K562 (cell line): ENCODE measurements at regions not wholly inside any gene's neighbourhood (a gene's known extent, or its start where the extent isn't known, plus 50 kb on each side); places are given as distances from the start of the nearest gene placed in this dataset.
A peak's percentile ranks its signal among the peaks of the same experiment; 100 is the strongest.

Source experiments
- ATAC-seq: fragments of 200-7000 bp; cut with Tn5 transposase; 3 replicates; pipeline ENCODE4 v1.9.1; 2020; ENCODE audit warnings: moderate library complexity
- BruUV-seq: library from RNA; stranded (reverse); fragments of 400-500 nt; replicated peaks from 2 replicates; lab custom pipeline; 2021; lab: Mats Ljungman, UMichigan
- CTCF ChIA-PET: fragments of 300-600 bp; formaldehyde crosslinking; extraction: SDS; loops from one replicate; lab custom pipeline; 2021; ENCODE audit warnings: low intra/inter-chr PET ratio; lab: Yijun Ruan, JAX
- POLR2A ChIA-PET: fragments of 300-600, 350-650 bp; sonication (Branson Sonifier 250); formaldehyde crosslinking; extraction: SDS; loops from one replicate; lab custom pipeline; 2021; ENCODE audit warnings: antibody characterized with exemption, inconsistent platforms; lab: Yijun Ruan, JAX
- DNase-seq, 4 experiments: peaks; one replicate each; pipeline versions ENCODE4 v3.0.0 to v3.0.0-alpha.2; 2011 to 2018; ENCODE audit warnings: low spot score in 3 of 4, mixed read lengths in 3 of 4; ENCODE audit errors: extremely low read depth in 1 of 4
- FAIRE-seq: peaks from 2 replicates; lab custom pipeline; 2011; peaks lifted over from hg19 to GRCh38; lab: Jason Lieb, UNC
- H2AFZ ChIP-seq: 2 replicates; pipeline ENCODE4 v1.6.0; 2011; ENCODE audit warnings: low read depth, low read length, control low read depth, inconsistent platforms
- H3K27ac ChIP-seq: fragments of 200-600 bp; 3 replicates; pipeline ENCODE4 v1.8.0; 2011; ENCODE audit warnings: low read depth, mild to moderate bottlenecking, control low read depth, inconsistent platforms, low read length, moderate library complexity, mixed read lengths; ENCODE audit errors: extremely low read depth
- H3K27me3 ChIP-seq, 2 experiments: fragments of 300-600 bp in 1 of 2; 2 replicates in 1 of 2; 3 replicates in 1 of 2; pipeline versions ENCODE4 v1.6.0 to v1.8.0; 2011; ENCODE audit warnings: inconsistent platforms in 2 of 2, low read length in 2 of 2, mild to moderate bottlenecking in 1 of 2, mixed read lengths in 1 of 2, moderate library complexity in 1 of 2; ENCODE audit not compliant: control insufficient read depth in 2 of 2, insufficient read depth in 2 of 2
- H3K36me3 ChIP-seq: fragments of 300-600 bp; 3 replicates; pipeline ENCODE4 v1.8.0; 2011; ENCODE audit warnings: mild to moderate bottlenecking, low read length, inconsistent platforms; ENCODE audit not compliant: control insufficient read depth, insufficient read depth
- H3K4me1 ChIP-seq, 2 experiments: fragments of 200-600 bp in 1 of 2; replicated peaks in 1 of 2; 2 replicates in 1 of 2; 3 replicates in 1 of 2; pipeline versions ENCODE4 v1.5.1 to v1.8.0; 2011; ENCODE audit warnings: inconsistent platforms in 2 of 2, low read length in 2 of 2, mild to moderate bottlenecking in 1 of 2, mixed read lengths in 1 of 2, moderate library complexity in 1 of 2; ENCODE audit not compliant: control insufficient read depth in 2 of 2, insufficient read depth in 2 of 2
- H3K4me2 ChIP-seq: 2 replicates; pipeline ENCODE4 v1.6.1; 2011; ENCODE audit warnings: low read length, control low read depth, inconsistent platforms, mixed read lengths; ENCODE audit not compliant: insufficient read depth
- H3K4me3 ChIP-seq: fragments of 200-600 bp; sonication (generic), shearing (Covaris generic); 2 replicates; pipeline ENCODE4 v1.5.1; 2016; ENCODE audit warnings: control low read depth, inconsistent platforms
- H3K79me2 ChIP-seq: fragments of 200-600 bp; 3 replicates; pipeline ENCODE4 v1.8.0; 2011; ENCODE audit warnings: low read length, inconsistent platforms; ENCODE audit not compliant: control insufficient read depth, insufficient read depth
- H3K9ac ChIP-seq, 2 experiments: 2 replicates each; pipeline versions ENCODE4 v1.6.0 to v1.6.1; 2011; ENCODE audit warnings: low read depth in 2 of 2, low read length in 2 of 2, control low read depth in 1 of 2, inconsistent platforms in 1 of 2, mild to moderate bottlenecking in 1 of 2, mixed read lengths in 1 of 2; ENCODE audit not compliant: insufficient read depth in 1 of 2
- H3K9me1 ChIP-seq: one replicate; pipeline ENCODE4 v1.6.0; 2011; ENCODE audit warnings: inconsistent platforms, mild to moderate bottlenecking, low read length, moderate library complexity; ENCODE audit not compliant: control insufficient read depth, insufficient read depth
- H3K9me3 ChIP-seq: replicated peaks from 2 replicates; pipeline ENCODE4 v1.5.1; 2011; ENCODE audit warnings: low read depth, low read length, inconsistent platforms; ENCODE audit not compliant: control insufficient read depth, insufficient read depth
- H4K20me1 ChIP-seq: replicated peaks from 2 replicates; pipeline ENCODE4 v1.6.1; 2011; ENCODE audit warnings: low read length, inconsistent platforms, mixed read lengths; ENCODE audit not compliant: control insufficient read depth, insufficient read depth
- ELF4 ChIP-seq: fragments of 450-650 bp; formaldehyde crosslinking; IDR thresholded peaks from 2 replicates; pipeline ENCODE4 v1.4.0; 2022; ENCODE audit warnings: missing genetic modification characterization
- ETV1 ChIP-seq: fragments of 450-650 bp; conservative IDR thresholded peaks from 2 replicates; pipeline ENCODE4 v1.6.1; 2016; ENCODE audit warnings: missing genetic modification characterization, control low read depth, low read depth, missing compliant biosample characterization
- FUS ChIP-seq: fragments of 200-400 bp; formaldehyde crosslinking; optimal IDR thresholded peaks from 2 replicates; pipeline ENCODE3; 2017; ENCODE audit warnings: low read depth, low read length
- KLF13 ChIP-seq: fragments of 450-650 bp; IDR thresholded peaks from 2 replicates; pipeline ENCODE4 v1.6.1; 2016; ENCODE audit warnings: missing genetic modification characterization, low read depth, mild to moderate bottlenecking, missing compliant biosample characterization, moderate library complexity, borderline replicate concordance
- TCFL5 ChIP-seq: fragments of 250-450 bp; sonication (Bioruptor Pico); conservative IDR thresholded peaks from 2 replicates; pipeline ENCODE4 v1.6.1; 2021; ENCODE audit warnings: mild to moderate bottlenecking, moderate library complexity, matching md5 sums
- ZNF282 ChIP-seq: sonication (generic); formaldehyde crosslinking; IDR thresholded peaks from 2 replicates; pipeline ENCODE4 v1.8.1; 2023; ENCODE audit warnings: missing genetic modification reagents
- WGBS: fragments of 100-300 bp; shearing (Covaris generic); methylation state at CpG from one replicate; pipeline ENCODE4 v1.1.6; 2016; ENCODE audit warnings: low coverage, mixed read lengths; ENCODE audit not compliant: insufficient coverage; ENCODE audit errors: missing lambda C conversion rate; 5-methylcytosine and 5-hydroxymethylcytosine counted together
- in situ Hi-C: fragments of 300-500 bp; cut with MboI; formaldehyde crosslinking; loops from 4 replicates; pipeline ENCODE4 v1.15.0; 2018; ENCODE audit warnings: inconsistent platforms, mixed read lengths
- intact Hi-C: fragments of 100-400 bp; cut with micrococcal nuclease; formaldehyde crosslinking; loops from 2 replicates; pipeline ENCODE4 v1.14.2; 2022
- TF ChIP-seq, protein P1 (sequence below), 2 experiments: fragments of 450-650 bp in 1 of 2; sonication (generic) in 1 of 2; formaldehyde crosslinking in 1 of 2; IDR thresholded peaks in 1 of 2; conservative IDR thresholded peaks in 1 of 2; 2 replicates each; pipeline versions ENCODE4 v1.6.1 to v1.8.1; 2016 to 2023; ENCODE audit warnings: mild to moderate bottlenecking in 2 of 2, moderate library complexity in 2 of 2, inconsistent platforms in 1 of 2, missing genetic modification reagents in 1 of 2
- TF ChIP-seq, protein P2 (sequence below), 3 experiments: IDR thresholded peaks in 2 of 3; conservative IDR thresholded peaks in 1 of 3; 2 replicates each; pipeline ENCODE4 v1.5.1; 2011 to 2012; ENCODE audit warnings: low read length in 3 of 3, mild to moderate bottlenecking in 3 of 3, control low read depth in 2 of 3, improper control_type of control experiment in 1 of 3, inconsistent platforms in 1 of 3, low read depth in 1 of 3, mixed read lengths in 1 of 3, moderate library complexity in 1 of 3; ENCODE audit not compliant: insufficient read depth in 2 of 3

DNA sequence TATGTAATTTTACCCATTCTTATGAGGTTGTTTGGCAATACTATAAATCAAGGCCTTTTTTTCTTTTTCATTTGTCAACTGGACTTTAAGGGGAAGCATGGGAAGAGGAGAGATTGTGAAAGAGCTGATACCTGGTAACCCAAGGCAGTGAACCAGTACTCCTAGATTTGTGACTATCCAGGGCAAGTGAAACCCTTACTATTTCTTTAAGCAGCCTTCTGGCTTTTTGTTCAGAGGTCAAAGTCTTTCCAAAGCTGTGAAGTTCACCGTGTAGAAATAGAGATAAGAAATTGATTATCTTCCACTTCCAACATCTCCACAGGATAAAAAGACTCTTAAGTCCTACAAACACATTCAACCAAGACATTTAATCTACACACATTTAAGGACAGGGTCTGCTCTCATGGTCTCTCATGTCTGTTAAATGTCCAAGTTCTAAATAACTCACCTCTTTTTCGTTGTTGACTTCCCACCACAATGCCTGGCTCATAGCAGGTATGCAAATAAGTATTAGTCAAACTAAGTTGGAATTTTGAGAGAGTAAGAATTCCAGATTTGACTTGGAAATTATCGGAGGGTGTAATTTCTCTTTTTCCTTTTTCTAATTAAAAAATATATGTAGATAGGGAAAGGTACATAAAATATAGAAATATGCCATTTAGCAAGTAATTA lies 485.8 kb downstream of the STK39 start (continued):
- no peak for TF ChIP-seq ZNF282 (CRISPR knock-in tag)
- no peak for TF ChIP-seq FUS
- TF ChIP-seq KLF13 (tag): no peak
- no peak for TF ChIP-seq ETV1 (tag)
- no peak for TF ChIP-seq ELF4 (CRISPR knock-in tag)

DNA sequence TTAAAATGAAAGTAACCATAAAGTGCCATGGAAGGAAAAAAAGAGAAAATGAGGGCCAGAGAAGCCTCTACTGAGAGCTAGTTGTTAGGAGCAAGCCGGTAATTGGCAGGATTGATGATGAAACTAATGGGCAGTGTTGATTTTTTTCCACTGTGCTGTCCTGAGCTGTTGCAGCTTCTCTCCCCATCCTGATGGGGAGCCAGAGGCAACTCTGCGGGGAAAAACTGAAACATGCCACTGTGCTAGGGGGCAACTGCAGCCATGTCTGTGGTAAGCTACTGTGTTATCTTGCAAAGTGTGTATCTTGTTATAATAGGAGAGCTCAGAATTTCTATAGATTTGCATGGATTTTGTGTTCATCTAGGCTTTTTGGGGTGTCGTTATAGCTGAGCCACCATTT lies 487.9 kb downstream of the STK39 start:
- intact Hi-C loops (no loop called here), in situ Hi-C loops (no loop called here)
- Histone ChIP-seq H3K79me2 (no peaks in the 10 kb centered on the region), H3K27ac (no peak overlapping the region), H3K27me3 (no peaks in the 10 kb centered on the region), H4K20me1 (no peaks in the 10 kb centered on the region), H2AFZ (no peak overlapping the region), H3K4me2 (no peak overlapping the region), H3K9me1 (no peaks in the 10 kb centered on the region), H3K9ac (no peak overlapping the region), H3K36me3 (no peaks in the 10 kb centered on the region), H3K9me3 (no peaks in the 10 kb centered on the region), H3K4me1 (no peaks in the 10 kb centered on the region), H3K4me3 (no peak overlapping the region)
- ChIA-PET POLR2A (interaction anchor here (1.2 to 1.3 kb wide), 2 partner anchors 8 to 181 kb away, joined by 3 to 4 read pairs; no protein-coding TSS in a partner anchor), CTCF (no interaction called here)
- BruUV-seq: no TSS peak
- DNase-seq (peak in 2 of 4 experiments; percentile 11 to 13), FAIRE-seq (peak; percentile 46), ATAC-seq (peak; percentile 90)
- 0% methylated on average over 3 of the region's 3 CpGs for WGBS
- TF ChIP-seq, protein P1, sequence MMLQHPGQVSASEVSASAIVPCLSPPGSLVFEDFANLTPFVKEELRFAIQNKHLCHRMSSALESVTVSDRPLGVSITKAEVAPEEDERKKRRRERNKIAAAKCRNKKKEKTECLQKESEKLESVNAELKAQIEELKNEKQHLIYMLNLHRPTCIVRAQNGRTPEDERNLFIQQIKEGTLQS (IDR thresholded peaks at IDR 0.05): peak; percentile 32; the same call in 1 of the 2 replicates
- TF ChIP-seq, protein P1 (CRISPR knock-in tag; conservative IDR thresholded peaks at IDR 0.05): no peak
- TF ChIP-seq, protein P2, sequence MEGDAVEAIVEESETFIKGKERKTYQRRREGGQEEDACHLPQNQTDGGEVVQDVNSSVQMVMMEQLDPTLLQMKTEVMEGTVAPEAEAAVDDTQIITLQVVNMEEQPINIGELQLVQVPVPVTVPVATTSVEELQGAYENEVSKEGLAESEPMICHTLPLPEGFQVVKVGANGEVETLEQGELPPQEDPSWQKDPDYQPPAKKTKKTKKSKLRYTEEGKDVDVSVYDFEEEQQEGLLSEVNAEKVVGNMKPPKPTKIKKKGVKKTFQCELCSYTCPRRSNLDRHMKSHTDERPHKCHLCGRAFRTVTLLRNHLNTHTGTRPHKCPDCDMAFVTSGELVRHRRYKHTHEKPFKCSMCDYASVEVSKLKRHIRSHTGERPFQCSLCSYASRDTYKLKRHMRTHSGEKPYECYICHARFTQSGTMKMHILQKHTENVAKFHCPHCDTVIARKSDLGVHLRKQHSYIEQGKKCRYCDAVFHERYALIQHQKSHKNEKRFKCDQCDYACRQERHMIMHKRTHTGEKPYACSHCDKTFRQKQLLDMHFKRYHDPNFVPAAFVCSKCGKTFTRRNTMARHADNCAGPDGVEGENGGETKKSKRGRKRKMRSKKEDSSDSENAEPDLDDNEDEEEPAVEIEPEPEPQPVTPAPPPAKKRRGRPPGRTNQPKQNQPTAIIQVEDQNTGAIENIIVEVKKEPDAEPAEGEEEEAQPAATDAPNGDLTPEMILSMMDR (IDR thresholded peaks at IDR 0.05 in 2 of 3, conservative IDR thresholded peaks at IDR 0.05 in 1 of 3; ENCODE audit: insufficient read depth in 2 of 3, low read depth in 1 of 3, low read length in 3 of 3): peak; percentile 19 to 41 (median 30); a peak in 2 of 6 replicates
- no peak for TF ChIP-seq TCFL5 (CRISPR knock-in tag)
